Astrocyte of the cerebellum (primary cell): ENCODE measurements at regions not wholly inside any gene's neighbourhood (a gene's known extent, or its start where the extent isn't known, plus 50 kb on each side); places are given as distances from the start of the nearest gene placed in this dataset.

Source experiments
- DNase-seq: peaks from one replicate; pipeline ENCODE4 v3.0.0-alpha.2; 2011; ENCODE audit warnings: low read depth
- H3K4me3 ChIP-seq: 2 replicates; pipeline ENCODE4 v1.5.1; 2011; ENCODE audit warnings: mild to moderate bottlenecking, low read depth, low read length, moderate library complexity
- CTCF ChIP-seq: IDR thresholded peaks from 2 replicates; pipeline ENCODE4 v1.5.1; 2012; ENCODE audit warnings: low read length, low read depth, moderate library complexity, mild to moderate bottlenecking; ENCODE audit errors: missing control alignments
- in situ Hi-C: cut with HindIII; loops from 2 replicates; pipeline ENCODE4 v1.10.0; 2017; ENCODE audit warnings: low sequenced_read_pairs

- TF ChIP-seq CTCF: no peak
- no peak overlapping the region for H3K4me3 ChIP-seq
- DNase-seq: no peak
- in situ Hi-C loops: no loop called here
These were observed 226.7 kb downstream of the TEX29 start for GRCh38 chr13:111546921-111547675.

GRCh38 chr13:111547726-111548273 is 227.4 kb downstream of the TEX29 start:
- TF ChIP-seq CTCF: no peak
- in situ Hi-C loops: no loop called here
- no peak overlapping the region for H3K4me3 ChIP-seq
- no peak for DNase-seq

GRCh38 chr13:111548301-111548700 is 227.9 kb downstream of the TEX29 start:
- H3K4me3 ChIP-seq: no peak overlapping the region
- in situ Hi-C loops: no loop called here
- DNase-seq: no peak
- no peak for TF ChIP-seq CTCF

- TF ChIP-seq CTCF: no peak
- no peak overlapping the region for H3K4me3 ChIP-seq
- in situ Hi-C loops: no loop called here
- DNase-seq: no peak
These were observed 228.4 kb downstream of the TEX29 start for GRCh38 chr13:111548805-111549204.

GRCh38 chr13:111549464-111549863 is 229.0 kb downstream of the TEX29 start:
- no peak for DNase-seq
- H3K4me3 ChIP-seq: no peak overlapping the region
- TF ChIP-seq CTCF: no peak
- in situ Hi-C loops: no loop called here

- no peak for DNase-seq
- in situ Hi-C loops: no loop called here
- no peak overlapping the region for H3K4me3 ChIP-seq
- no peak for TF ChIP-seq CTCF
These were observed 229.6 kb downstream of the TEX29 start for GRCh38 chr13:111550062-111550461.
